ENCODE measurements at regions not wholly inside any gene's neighbourhood (a gene's known extent, or its start where the extent isn't known, plus 50 kb on each side); places are given as distances from the start of the nearest gene placed in this dataset.

DNA sequence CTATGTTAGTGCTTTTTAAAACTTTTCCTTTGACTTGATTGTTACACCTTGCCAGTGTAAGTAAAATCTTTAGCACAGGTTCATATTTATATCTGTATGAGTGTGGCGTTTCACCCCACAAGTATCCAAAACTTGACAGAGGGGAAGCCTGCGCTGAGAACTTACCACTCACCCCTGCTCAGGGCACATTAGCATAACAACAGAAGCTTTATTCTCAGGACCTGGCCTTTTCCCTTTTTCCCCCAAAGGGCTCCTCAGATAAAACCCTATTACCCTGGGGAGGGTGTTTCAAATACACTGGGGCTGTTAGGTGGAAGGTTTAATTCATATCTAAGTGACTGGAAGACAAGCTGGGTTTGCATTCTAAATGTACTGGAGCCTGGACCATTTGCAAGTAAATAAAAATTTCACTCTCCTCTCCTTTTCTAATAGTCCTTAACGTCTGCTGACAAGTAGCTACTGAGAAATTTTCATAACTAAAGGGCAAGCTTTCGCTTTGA lies 276.6 kb downstream of the RNF152 start:
- no peak for DNase-seq

DNA sequence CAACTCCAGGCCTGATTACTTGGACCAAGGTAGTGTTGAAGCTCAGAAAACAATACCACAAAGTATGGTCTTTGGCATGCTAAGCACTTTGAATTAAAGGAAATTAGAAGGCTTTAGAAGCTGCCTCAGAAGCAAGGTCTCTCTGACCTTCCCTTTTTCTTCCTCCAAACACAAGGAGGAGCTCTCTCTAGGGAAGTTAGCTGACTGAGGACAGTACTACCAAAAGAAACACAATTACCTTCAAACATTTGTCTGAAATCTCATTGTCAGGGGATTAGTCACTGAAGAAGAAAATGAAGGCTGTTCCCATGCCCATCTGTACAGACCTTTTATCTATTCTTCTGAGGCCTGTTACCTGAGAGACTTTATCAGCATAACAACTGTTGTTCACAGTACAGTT lies 279.3 kb downstream of the CDH20 start:
- DNase-seq: no peak

DNA sequence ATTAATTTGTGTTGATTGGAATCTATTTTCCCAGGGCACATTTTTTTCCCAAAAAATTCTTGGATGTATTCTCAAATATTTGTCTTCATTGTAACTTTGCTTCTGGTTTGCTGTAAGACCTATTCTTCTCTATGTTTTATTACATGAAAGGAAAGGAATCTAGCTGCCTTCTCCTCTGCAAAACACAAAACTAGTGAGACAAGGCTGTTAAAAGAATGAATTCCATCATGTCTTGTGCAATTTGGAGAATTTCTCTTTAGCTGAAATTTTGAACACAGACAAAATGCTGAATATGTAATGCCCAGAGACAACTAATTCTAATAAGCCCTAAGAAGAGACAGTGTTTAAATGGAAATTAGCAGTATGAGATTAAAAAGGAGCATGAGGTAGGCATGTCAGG lies 275.9 kb downstream of the CDH20 start:
- no peak for DNase-seq

DNA sequence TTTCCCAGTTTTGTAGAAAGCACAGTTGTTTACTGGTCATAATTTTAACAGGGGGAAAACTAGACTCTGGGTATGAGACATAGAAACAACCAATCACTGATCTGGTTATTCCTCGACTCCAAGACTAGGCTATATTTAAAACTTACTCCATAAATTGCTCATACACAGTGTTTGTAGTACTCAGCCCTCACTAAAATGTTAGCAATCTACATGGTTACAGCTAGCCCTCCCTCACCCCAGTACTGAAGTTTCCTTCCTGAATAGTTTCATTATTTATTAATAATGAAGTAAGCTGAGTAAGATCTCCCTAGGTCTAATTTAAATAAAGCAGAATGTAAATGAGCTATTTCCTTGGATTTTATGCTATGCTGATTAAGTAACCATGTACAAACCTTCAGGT lies 275.1 kb downstream of the CDH20 start:
- no peak for DNase-seq

DNA sequence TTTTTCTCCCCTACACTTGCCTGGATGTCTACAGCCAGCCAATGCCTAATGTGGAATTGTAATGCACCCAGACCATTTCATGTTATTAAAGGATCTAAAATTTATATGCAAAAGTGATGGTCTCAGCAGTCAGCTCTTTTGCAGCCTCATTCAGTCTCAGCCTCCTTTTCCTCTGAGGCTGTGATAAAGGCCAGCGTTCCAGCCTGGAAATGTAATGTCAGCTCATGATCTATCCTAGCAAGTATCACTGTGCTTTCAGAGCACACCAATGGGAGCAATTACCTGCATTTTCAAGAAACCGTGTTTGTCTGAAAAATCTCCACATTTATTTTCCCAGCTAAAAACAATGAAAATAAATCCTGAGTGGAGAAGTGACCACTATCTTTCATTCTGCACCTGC lies 274.6 kb downstream of the CDH20 start:
- no peak for DNase-seq

DNA sequence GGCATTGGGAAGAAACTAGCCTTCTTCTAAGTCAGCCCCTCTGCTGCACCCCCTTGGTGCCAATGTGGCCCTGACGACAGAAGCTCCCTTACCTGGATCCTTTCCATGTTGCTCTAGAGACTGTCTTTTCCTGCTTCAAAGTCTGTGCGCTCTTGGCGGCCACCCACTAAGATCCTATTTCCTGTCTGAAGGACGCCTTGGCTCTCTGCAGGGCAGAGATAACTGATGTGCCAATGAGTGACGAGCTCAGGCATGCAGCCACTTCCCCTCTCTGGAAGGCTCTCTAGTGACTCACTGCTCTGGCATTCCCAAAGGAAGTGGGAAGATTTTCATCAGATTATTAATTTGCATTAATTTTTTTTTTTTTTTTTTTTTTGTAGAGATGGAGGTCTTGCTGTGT lies 273.5 kb downstream of the CDH20 start:
- DNase-seq: no peak

DNA sequence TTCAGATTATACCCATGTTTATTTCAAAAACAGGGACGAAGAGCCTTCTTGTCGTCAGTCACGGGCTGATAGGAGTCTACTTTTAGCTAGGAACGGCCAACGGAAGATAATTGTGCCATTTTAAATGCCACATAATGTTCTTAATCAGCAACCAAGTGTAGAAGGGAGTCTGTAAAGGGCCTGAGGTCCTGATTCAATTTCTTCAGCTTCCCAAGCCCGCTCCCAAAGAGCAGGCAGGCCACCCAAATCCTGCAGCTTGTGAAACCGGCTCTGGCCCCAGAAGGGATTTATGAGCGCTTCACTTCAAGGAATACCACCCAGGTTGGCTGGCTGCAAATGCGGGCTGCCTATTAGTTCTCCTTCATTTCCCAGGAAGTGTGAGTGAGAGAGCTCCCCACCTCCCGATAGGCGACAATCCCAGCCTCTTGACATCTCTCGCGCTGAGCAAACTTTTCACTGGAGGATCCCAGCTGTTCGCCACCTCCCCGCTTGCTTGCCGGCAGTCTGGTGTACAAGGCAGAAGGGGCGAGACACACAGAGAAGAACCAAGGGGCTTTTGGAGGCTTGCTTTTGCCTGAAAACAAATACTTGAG lies 272.9 kb downstream of the CDH20 start:
- no peak for DNase-seq

DNA sequence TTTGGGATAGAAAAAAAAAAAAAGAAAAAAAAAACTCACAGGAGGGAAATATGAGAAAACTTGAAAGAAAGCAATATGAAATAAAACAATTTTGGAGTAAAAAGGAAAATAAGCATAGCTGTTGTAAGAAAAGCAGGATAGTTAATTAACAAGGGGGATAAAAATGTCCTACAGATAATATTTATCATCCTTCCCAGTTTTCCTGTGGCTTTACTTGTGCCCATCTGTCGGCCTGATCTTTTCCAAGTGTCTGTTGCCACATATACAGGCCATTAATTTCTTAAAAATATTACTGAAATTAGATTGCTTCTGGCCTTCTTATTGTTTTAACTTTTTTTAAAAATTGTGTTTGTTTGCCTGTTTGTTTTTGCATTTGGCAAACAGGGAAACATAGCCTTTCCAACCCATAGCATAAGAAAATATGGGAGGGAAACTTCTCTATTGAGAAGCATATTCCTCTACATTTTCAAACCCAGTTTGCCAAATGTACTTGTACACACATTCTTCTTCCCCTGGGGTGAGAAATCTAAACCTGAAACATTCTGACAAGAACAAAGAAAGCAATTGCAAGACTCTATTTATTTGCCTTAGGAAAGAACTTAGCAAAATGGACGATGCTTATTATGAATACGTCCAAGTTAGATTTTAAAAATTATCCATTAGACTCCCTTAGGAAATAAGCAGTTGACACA lies 272.3 kb downstream of the CDH20 start:
- no peak for DNase-seq

All from NCI-H1694 treated with DMSO at 0.1 percent for 48 hours (cell line).